ENCODE measurements at regions not wholly inside any gene's neighbourhood (a gene's known extent, or its start where the extent isn't known, plus 50 kb on each side); places are given as distances from the start of the nearest gene placed in this dataset. TPM values are rescaled to one million over a fixed set of nuclear protein-coding genes. Genes with fewer than 3 reads are reported as not detected.

- Histone ChIP-seq H3K4me3 (no peak overlapping the region), H3K27ac (no peak overlapping the region), H3K9me3 (ENCODE audit: low read depth) (no peaks in the 10 kb centered on the region), H4K20me1 (ENCODE audit: insufficient read depth) (no peaks in the 10 kb centered on the region), H2AFZ (no peak overlapping the region), H3K79me2 (ENCODE audit: insufficient read depth) (no peaks in the 10 kb centered on the region), H3K4me1 (ENCODE audit: insufficient read depth) (no peaks in the 10 kb centered on the region), H3K9ac (no peak overlapping the region), H3K4me2 (ENCODE audit: unreplicated experiment) (no peak overlapping the region), H3F3A (ENCODE audit: insufficient read depth) (no peaks in the 10 kb centered on the region), H3K27me3 (replicated peaks; ENCODE audit: insufficient read depth) (peaks cover 4% of the 10 kb centered on the region; the same call in 1 of the 2 replicates), H3K36me3 (ENCODE audit: low read depth) (no peaks in the 10 kb centered on the region), H3K9me2 (ENCODE audit: insufficient read depth) (no peaks in the 10 kb centered on the region)
- WGBS, 2 experiments (ENCODE audit: low coverage in 1 of 2, low lambda C conversion rate in 2 of 2, missing lambda C conversion rate in 2 of 2): 20% methylated on average over 1 of the region's 1 CpG
- TF ChIP-seq EZH2 (IDR thresholded peaks at IDR 0.05; ENCODE audit: insufficient read depth, poor library complexity, severe bottlenecking) (no peak), EZH2phosphoT487 (IDR thresholded peaks at IDR 0.05; ENCODE audit: insufficient read depth, low read depth) (no peak)
- in situ Hi-C loops (cut with MboI): no loop called here
- no peak for DNase-seq
Observed at GRCh38 chr4:168039593-168039992, 52.7 kb upstream of the ANXA10 start.

Small RNA genes lying in the stretch of these regions (small RNA-seq; reads per million reads assigned to genes)
- gene RN7SL776P (ENCODE audit: low read depth, low replicate concordance): not detected
